ENCODE measurements at regions not wholly inside any gene's neighbourhood (a gene's known extent, or its start where the extent isn't known, plus 50 kb on each side); places are given as distances from the start of the nearest gene placed in this dataset.

DNA sequence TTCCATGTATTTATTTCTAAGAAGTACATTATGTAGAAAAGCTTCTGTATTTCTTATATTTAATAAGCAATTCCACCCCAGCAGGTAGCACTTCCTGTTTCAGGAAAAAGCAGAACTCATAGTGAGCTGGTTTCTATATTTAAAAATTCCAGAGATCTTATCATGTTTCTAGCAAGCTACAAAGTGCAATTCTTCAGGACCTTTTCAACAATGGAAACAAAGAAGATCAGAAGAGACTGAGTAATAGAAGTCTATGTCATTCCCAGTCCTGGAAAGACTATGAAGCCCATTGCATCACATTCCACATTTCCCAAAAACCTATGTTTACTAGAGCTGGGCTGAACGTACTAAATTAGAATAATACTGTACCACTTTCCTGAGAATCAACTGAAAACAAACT is 302.6 kb upstream of the NRSN1 start:
- Histone ChIP-seq H3K27me3 (no peaks in the 10 kb centered on the region), H3K4me1 (no peaks in the 10 kb centered on the region), H3K36me3 (no peaks in the 10 kb centered on the region), H3K9me3 (no peaks in the 10 kb centered on the region), H3K4me3 (no peak overlapping the region), H3K27ac (no peak overlapping the region)
- WGBS, 2 donors (ENCODE audit: low coverage in 1 of 2), result 44 to 48% methylated on average over 1 of the region's 1 CpG
- intact Hi-C loops (cut with DNase I; ENCODE audit: low total_unique reads) (no loop called here), in situ Hi-C loops (cut with MboI; ENCODE audit: low pct_ligation_motif_present in 1 of 4, low pct_unique_long_range_greater_than_20kb in 1 of 4, low sequenced_read_pairs in 3 of 4) (no loop called here)
- no peak for DNase-seq
- TF ChIP-seq EP300 (IDR thresholded peaks at IDR 0.05; ENCODE audit: low read depth) (no peak), POLR2AphosphoS5 (IDR thresholded peaks at IDR 0.05) (no peak)

DNA sequence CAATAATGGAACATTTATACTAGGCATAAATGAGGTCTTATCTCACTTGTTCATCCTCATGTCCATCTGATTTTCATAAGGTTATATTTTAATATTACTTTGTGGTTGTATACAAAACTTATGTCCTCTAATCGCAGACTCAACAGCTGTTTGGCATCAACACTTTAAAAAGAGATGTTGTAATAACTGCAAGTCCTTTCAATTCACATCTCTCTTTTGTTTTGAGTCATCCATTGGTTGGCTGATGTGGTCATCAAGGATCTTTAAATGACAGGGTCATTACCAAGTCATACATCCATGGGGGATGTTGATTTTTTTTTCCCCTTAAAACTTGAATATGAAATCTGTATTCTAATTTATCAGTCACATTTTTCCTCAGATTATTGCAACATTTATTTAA is 299.4 kb upstream of the NRSN1 start:
- no peaks in the 10 kb centered on the region for H3K9me3 ChIP-seq
- intact Hi-C loops (cut with DNase I; ENCODE audit: low total_unique reads) (no loop called here), in situ Hi-C loops (cut with MboI; ENCODE audit: low pct_ligation_motif_present in 1 of 4, low pct_unique_long_range_greater_than_20kb in 1 of 4, low sequenced_read_pairs in 3 of 4) (no loop called here)
- H3K27me3 ChIP-seq, result no peaks in the 10 kb centered on the region
- H3K27ac ChIP-seq, result no peak overlapping the region
- DNase-seq, result no peak
- H3K4me1 ChIP-seq, result no peaks in the 10 kb centered on the region
- no peak overlapping the region for H3K4me3 ChIP-seq
- H3K36me3 ChIP-seq, result no peaks in the 10 kb centered on the region
- TF ChIP-seq EP300 (IDR thresholded peaks at IDR 0.05; ENCODE audit: low read depth) (no peak), POLR2A (IDR thresholded peaks at IDR 0.05) (no peak), POLR2AphosphoS5 (IDR thresholded peaks at IDR 0.05) (no peak)
- TF ChIP-seq, protein P1, sequence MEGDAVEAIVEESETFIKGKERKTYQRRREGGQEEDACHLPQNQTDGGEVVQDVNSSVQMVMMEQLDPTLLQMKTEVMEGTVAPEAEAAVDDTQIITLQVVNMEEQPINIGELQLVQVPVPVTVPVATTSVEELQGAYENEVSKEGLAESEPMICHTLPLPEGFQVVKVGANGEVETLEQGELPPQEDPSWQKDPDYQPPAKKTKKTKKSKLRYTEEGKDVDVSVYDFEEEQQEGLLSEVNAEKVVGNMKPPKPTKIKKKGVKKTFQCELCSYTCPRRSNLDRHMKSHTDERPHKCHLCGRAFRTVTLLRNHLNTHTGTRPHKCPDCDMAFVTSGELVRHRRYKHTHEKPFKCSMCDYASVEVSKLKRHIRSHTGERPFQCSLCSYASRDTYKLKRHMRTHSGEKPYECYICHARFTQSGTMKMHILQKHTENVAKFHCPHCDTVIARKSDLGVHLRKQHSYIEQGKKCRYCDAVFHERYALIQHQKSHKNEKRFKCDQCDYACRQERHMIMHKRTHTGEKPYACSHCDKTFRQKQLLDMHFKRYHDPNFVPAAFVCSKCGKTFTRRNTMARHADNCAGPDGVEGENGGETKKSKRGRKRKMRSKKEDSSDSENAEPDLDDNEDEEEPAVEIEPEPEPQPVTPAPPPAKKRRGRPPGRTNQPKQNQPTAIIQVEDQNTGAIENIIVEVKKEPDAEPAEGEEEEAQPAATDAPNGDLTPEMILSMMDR (IDR thresholded peaks at IDR 0.05), result no peak
- 65 to 72% methylated on average over 1 of the region's 1 CpG for WGBS, 2 donors (ENCODE audit: low coverage in 1 of 2)

DNA sequence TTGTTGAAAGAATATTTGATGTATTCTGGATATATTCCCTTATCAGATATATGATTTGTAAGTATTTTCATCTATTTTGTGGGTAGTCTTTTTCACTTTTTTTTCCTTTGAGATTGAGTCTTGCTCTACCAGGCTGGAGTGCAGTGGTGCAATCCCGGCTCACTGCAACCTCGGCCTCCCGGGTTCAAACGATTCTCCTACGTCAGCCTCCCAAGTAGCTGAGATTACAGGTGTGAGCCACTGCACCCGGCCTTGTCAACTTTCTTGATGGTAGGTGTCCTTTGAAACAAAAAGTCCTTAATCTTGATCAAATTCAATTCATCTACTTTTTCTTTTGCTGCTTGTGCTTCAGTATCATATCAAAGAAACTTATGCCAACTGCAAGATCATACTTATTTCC is 297.2 kb upstream of the NRSN1 start:
- intact Hi-C loops (cut with DNase I; ENCODE audit: low total_unique reads) (no loop called here), in situ Hi-C loops (cut with MboI; ENCODE audit: low pct_ligation_motif_present in 1 of 4, low pct_unique_long_range_greater_than_20kb in 1 of 4, low sequenced_read_pairs in 3 of 4) (no loop called here)
- Histone ChIP-seq H3K27ac (no peak overlapping the region), H3K4me3 (no peak overlapping the region), H3K36me3 (no peaks in the 10 kb centered on the region), H3K9me3 (no peaks in the 10 kb centered on the region), H3K4me1 (no peaks in the 10 kb centered on the region), H3K27me3 (no peaks in the 10 kb centered on the region)
- no peak for DNase-seq
- TF ChIP-seq EP300 (IDR thresholded peaks at IDR 0.05; ENCODE audit: low read depth), result no peak
- no peak for TF ChIP-seq POLR2A (IDR thresholded peaks at IDR 0.05)
- TF ChIP-seq, protein P1 (IDR thresholded peaks at IDR 0.05), result no peak
- TF ChIP-seq POLR2AphosphoS5 (IDR thresholded peaks at IDR 0.05), result no peak
- WGBS, 2 donors (ENCODE audit: low coverage in 1 of 2), result 80 to 95% methylated on average over 6 of the region's 6 CpGs

DNA sequence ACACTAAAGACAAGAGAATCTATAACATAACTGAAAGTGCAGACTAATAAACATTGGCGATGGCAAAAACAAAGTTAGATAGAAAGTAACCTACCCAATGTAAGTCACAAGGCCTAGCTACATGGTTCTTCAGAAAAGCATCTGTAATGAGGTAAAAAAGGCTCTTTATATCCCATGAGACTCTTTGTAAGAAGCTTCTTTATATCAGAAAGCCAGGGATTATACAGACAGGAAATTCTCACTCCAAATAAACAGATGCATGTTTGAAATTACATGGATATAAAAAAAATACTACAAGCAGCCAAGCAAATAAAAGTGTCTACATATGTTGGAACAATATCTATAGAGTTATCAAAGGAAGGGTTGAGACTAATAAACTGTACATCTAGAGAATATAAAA is 284.9 kb upstream of the NRSN1 start:
- no peak for TF ChIP-seq POLR2AphosphoS5 (IDR thresholded peaks at IDR 0.05)
- TF ChIP-seq, protein P1 (IDR thresholded peaks at IDR 0.05), result no peak
- TF ChIP-seq EP300 (IDR thresholded peaks at IDR 0.05; ENCODE audit: low read depth), result no peak
- no peak for TF ChIP-seq POLR2A (IDR thresholded peaks at IDR 0.05)
- H3K9me3 ChIP-seq, result no peaks in the 10 kb centered on the region
- WGBS, 2 donors (ENCODE audit: low coverage in 1 of 2), result 50 to 88% methylated on average over 1 of the region's 1 CpG
- in situ Hi-C loops (cut with MboI; ENCODE audit: low pct_ligation_motif_present in 1 of 4, low pct_unique_long_range_greater_than_20kb in 1 of 4, low sequenced_read_pairs in 3 of 4) (no loop called here), intact Hi-C loops (cut with DNase I; ENCODE audit: low total_unique reads) (no loop called here)
- no peak overlapping the region for H3K27ac ChIP-seq
- no peaks in the 10 kb centered on the region for H3K36me3 ChIP-seq
- H3K27me3 ChIP-seq, result no peaks in the 10 kb centered on the region
- H3K4me3 ChIP-seq, result no peak overlapping the region
- DNase-seq, result no peak
- no peaks in the 10 kb centered on the region for H3K4me1 ChIP-seq

DNA sequence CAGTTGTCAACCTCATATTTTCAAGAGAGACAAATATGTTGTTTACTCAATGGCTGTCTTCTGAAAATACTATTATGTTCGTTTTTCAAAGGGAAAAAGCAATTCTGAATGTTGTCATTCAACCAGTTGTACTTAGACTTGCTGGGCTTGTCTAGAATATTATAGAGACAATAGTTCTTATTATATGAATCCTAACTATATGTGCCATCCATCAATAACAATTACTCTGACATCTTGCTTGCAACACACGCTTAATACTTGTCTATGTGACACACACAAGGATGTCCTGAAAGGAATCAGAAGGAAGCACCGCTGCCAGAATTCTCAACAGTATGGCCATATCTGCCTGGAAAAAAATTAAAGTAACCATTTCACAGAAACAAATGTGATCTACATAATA is 283.3 kb upstream of the NRSN1 start:
- TF ChIP-seq POLR2AphosphoS5 (IDR thresholded peaks at IDR 0.05) (no peak), POLR2A (IDR thresholded peaks at IDR 0.05) (no peak), EP300 (IDR thresholded peaks at IDR 0.05; ENCODE audit: low read depth) (no peak)
- TF ChIP-seq, protein P1 (IDR thresholded peaks at IDR 0.05), result no peak
- Histone ChIP-seq H3K4me3 (no peak overlapping the region), H3K36me3 (no peaks in the 10 kb centered on the region), H3K27ac (no peak overlapping the region), H3K4me1 (no peaks in the 10 kb centered on the region), H3K9me3 (no peaks in the 10 kb centered on the region), H3K27me3 (no peaks in the 10 kb centered on the region)
- in situ Hi-C loops (cut with MboI; ENCODE audit: low pct_ligation_motif_present in 1 of 4, low pct_unique_long_range_greater_than_20kb in 1 of 4, low sequenced_read_pairs in 3 of 4) (no loop called here), intact Hi-C loops (cut with DNase I; ENCODE audit: low total_unique reads) (no loop called here)
- DNase-seq, result no peak
- whole genome bisulfite sequencing, 2 donors (ENCODE audit: low coverage in 1 of 2), result 62% methylated on average over 3 of the region's 3 CpGs

Data from transverse colon (tissue), 4 donors.